ENCODE measurements at regions not wholly inside any gene's neighbourhood (a gene's known extent, or its start where the extent isn't known, plus 50 kb on each side); places are given as distances from the start of the nearest gene placed in this dataset.

GRCh38 chr1:208977638-208978256, 605.8 kb upstream of the CAMK1G start:
- TF ChIP-seq EP300 (IDR thresholded peaks at IDR 0.05) (no peak), POLR2A (IDR thresholded peaks at IDR 0.05) (no peak), CTCF (IDR thresholded peaks at IDR 0.05) (no peak), POLR2AphosphoS5 (IDR thresholded peaks at IDR 0.05) (no peak)

GRCh38 chr1:208979776-208980175, 603.7 kb upstream of the CAMK1G start:
- Histone ChIP-seq H3K9me3 (no peaks in the 10 kb centered on the region), H3K4me1 (no peaks in the 10 kb centered on the region), H3K27ac (no peak overlapping the region), H3K4me3 (no peak overlapping the region), H3K27me3 (no peaks in the 10 kb centered on the region), H3K36me3 (no peaks in the 10 kb centered on the region)
- 81 to 82% methylated on average over 1 of the region's 1 CpG for WGBS, 2 donors
- no peak for DNase-seq
- intact Hi-C loops (cut with DNase I): no loop called here
- TF ChIP-seq CTCF (IDR thresholded peaks at IDR 0.05) (no peak), POLR2A (IDR thresholded peaks at IDR 0.05) (no peak), EP300 (IDR thresholded peaks at IDR 0.05) (no peak), POLR2AphosphoS5 (IDR thresholded peaks at IDR 0.05) (no peak)

More at GRCh38 chr1:208977638-208978256, 605.8 kb upstream of the CAMK1G start:
- no peak for DNase-seq
- H3K4me3 ChIP-seq: no peak overlapping the region
- no peaks in the 10 kb centered on the region for H3K27me3 ChIP-seq
- H3K4me1 ChIP-seq: no peaks in the 10 kb centered on the region
- WGBS, 2 donors: 96 to 97% methylated on average over 3 of the region's 3 CpGs
- H3K36me3 ChIP-seq: no peaks in the 10 kb centered on the region
- no peaks in the 10 kb centered on the region for H3K9me3 ChIP-seq
- no peak overlapping the region for H3K27ac ChIP-seq
- intact Hi-C loops (cut with DNase I): no loop called here

- no peaks in the 10 kb centered on the region for H3K9me3 ChIP-seq
- intact Hi-C loops (cut with DNase I): no loop called here
- 78 to 94% methylated on average over 1 of the region's 1 CpG for WGBS, 2 donors
These were observed 602.9 kb upstream of the CAMK1G start for GRCh38 chr1:208980605-208981004.

GRCh38 chr1:208985231-208985630, 598.3 kb upstream of the CAMK1G start:
- no peaks in the 10 kb centered on the region for H3K27me3 ChIP-seq
- H3K4me3 ChIP-seq: no peak overlapping the region
- H3K9me3 ChIP-seq: no peaks in the 10 kb centered on the region
- peaks cover 0 to 9% (median 2%) of the 10 kb centered on the region in 4 donors for H3K4me1 ChIP-seq
- DNase-seq: no peak
- H3K27ac ChIP-seq: no peak overlapping the region
- intact Hi-C loops (cut with DNase I): no loop called here
- TF ChIP-seq EP300 (IDR thresholded peaks at IDR 0.05) (no peak), POLR2A (IDR thresholded peaks at IDR 0.05) (no peak), CTCF (IDR thresholded peaks at IDR 0.05) (no peak), POLR2AphosphoS5 (IDR thresholded peaks at IDR 0.05) (no peak)
- WGBS, 2 donors: 73 to 77% methylated on average over 1 of the region's 1 CpG
- no peaks in the 10 kb centered on the region for H3K36me3 ChIP-seq

More at GRCh38 chr1:208980605-208981004, 602.9 kb upstream of the CAMK1G start:
- no peaks in the 10 kb centered on the region for H3K36me3 ChIP-seq
- no peak overlapping the region for H3K27ac ChIP-seq
- DNase-seq: no peak
- no peaks in the 10 kb centered on the region for H3K4me1 ChIP-seq
- H3K27me3 ChIP-seq: no peaks in the 10 kb centered on the region
- no peak overlapping the region for H3K4me3 ChIP-seq
- TF ChIP-seq EP300 (IDR thresholded peaks at IDR 0.05): no peak
- no peak for TF ChIP-seq CTCF (IDR thresholded peaks at IDR 0.05)
- no peak for TF ChIP-seq POLR2A (IDR thresholded peaks at IDR 0.05)
- no peak for TF ChIP-seq POLR2AphosphoS5 (IDR thresholded peaks at IDR 0.05)

GRCh38 chr1:208988811-208989222, 594.7 kb upstream of the CAMK1G start:
- H3K4me1 ChIP-seq: peaks cover 0 to 9% (median 2%) of the 10 kb centered on the region in 4 donors
- H3K36me3 ChIP-seq: no peaks in the 10 kb centered on the region
- no peak for TF ChIP-seq EP300 (IDR thresholded peaks at IDR 0.05)
- no peak for TF ChIP-seq POLR2AphosphoS5 (IDR thresholded peaks at IDR 0.05)
- no peak for TF ChIP-seq POLR2A (IDR thresholded peaks at IDR 0.05)
- TF ChIP-seq CTCF (IDR thresholded peaks at IDR 0.05): no peak
- no peaks in the 10 kb centered on the region for H3K27me3 ChIP-seq
- intact Hi-C loops (cut with DNase I): no loop called here
- WGBS, 2 donors: 6 to 7% methylated on average over 3 of the region's 3 CpGs
- peak overlapping the region; percentile 11 to 42 (median 36) for H3K4me3 ChIP-seq
- peak overlapping the region; percentile 4 to 61 (median 42) for H3K27ac ChIP-seq
- DNase-seq: no peak
- no peaks in the 10 kb centered on the region for H3K9me3 ChIP-seq

Data from sigmoid colon (tissue), 6 donors.